ENCODE measurements at regions not wholly inside any gene's neighbourhood (a gene's known extent, or its start where the extent isn't known, plus 50 kb on each side); places are given as distances from the start of the nearest gene placed in this dataset.

DNA sequence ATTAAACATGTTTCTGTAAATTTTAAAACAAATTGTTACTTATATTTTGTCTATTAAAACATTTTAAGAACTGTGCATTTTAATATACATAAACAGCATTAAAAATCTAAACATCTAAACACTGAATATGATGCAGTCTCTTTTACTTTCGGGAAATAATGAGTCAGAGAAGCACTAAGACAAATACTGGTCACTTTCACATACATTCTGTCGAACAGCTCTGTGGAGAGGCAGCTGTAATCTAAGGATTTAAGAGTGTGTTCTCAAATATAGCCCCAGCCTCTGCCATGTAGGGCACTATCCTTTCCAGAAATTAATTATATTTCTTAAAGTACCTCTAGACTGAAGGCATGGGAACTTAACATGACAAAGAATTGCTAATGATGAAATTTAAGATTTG lies 89.6 kb upstream of the PTGFR start:
- no peak overlapping the region for H3K4me3 ChIP-seq (replicated peaks in 1 of 2; ENCODE audit: low read depth in 2 of 2, low read length in 2 of 2)
- DNase-seq (ENCODE audit: low read depth in 2 of 2), result no peak
- TF ChIP-seq CTCF (IDR thresholded peaks at IDR 0.05; ENCODE audit: low read depth, low read length), result no peak

DNA sequence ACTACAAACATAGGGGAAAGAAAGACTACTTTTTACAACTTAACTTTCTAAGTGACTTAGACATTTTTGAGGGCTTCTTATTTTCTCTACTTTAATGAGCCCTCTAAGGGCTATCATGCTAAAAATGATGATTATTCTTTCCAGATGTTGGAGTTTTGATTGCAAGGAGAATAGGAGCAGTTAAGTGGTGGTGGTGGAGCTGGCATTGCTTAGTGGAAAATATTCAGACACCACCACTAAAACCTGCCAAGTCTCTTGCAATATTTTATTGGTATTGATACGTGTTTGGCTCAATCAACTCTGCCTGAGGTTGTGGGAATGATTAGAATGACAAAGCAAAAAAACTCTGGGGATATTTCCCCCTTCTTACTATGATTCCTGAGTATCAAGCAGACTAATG lies 82.6 kb upstream of the PTGFR start:
- H3K4me3 ChIP-seq (replicated peaks in 1 of 2; ENCODE audit: low read depth in 2 of 2, low read length in 2 of 2), result no peak overlapping the region
- DNase-seq (ENCODE audit: low read depth in 2 of 2), result no peak
- no peak for TF ChIP-seq CTCF (IDR thresholded peaks at IDR 0.05; ENCODE audit: low read depth, low read length)

GRCh38 chr1:78408810-78409209 lies 82.0 kb upstream of the PTGFR start:
- no peak for TF ChIP-seq CTCF (IDR thresholded peaks at IDR 0.05; ENCODE audit: low read depth, low read length)
- DNase-seq (ENCODE audit: low read depth in 2 of 2), result peak in 1 of 2 donors; percentile 66
- no peak overlapping the region for H3K4me3 ChIP-seq (replicated peaks in 1 of 2; ENCODE audit: low read depth in 2 of 2, low read length in 2 of 2)

- no peak for DNase-seq (ENCODE audit: low read depth in 2 of 2)
- no peak overlapping the region for H3K4me3 ChIP-seq (replicated peaks in 1 of 2; ENCODE audit: low read depth in 2 of 2, low read length in 2 of 2)
- TF ChIP-seq CTCF (IDR thresholded peaks at IDR 0.05; ENCODE audit: low read depth, low read length), result no peak
Measured at GRCh38 chr1:78410643-78411042, 80.1 kb upstream of the PTGFR start.

- no peak for TF ChIP-seq CTCF (IDR thresholded peaks at IDR 0.05; ENCODE audit: low read depth, low read length)
- DNase-seq (ENCODE audit: low read depth in 2 of 2), result no peak
- H3K4me3 ChIP-seq (replicated peaks in 1 of 2; ENCODE audit: low read depth in 2 of 2, low read length in 2 of 2), result no peak overlapping the region
Measured at GRCh38 chr1:78411707-78412106, 79.1 kb upstream of the PTGFR start.

GRCh38 chr1:78415165-78415564 lies 75.6 kb upstream of the PTGFR start:
- no peak overlapping the region for H3K4me3 ChIP-seq (replicated peaks in 1 of 2; ENCODE audit: low read depth in 2 of 2, low read length in 2 of 2)
- DNase-seq (ENCODE audit: low read depth in 2 of 2), result no peak
- no peak for TF ChIP-seq CTCF (IDR thresholded peaks at IDR 0.05; ENCODE audit: low read depth, low read length)

DNA sequence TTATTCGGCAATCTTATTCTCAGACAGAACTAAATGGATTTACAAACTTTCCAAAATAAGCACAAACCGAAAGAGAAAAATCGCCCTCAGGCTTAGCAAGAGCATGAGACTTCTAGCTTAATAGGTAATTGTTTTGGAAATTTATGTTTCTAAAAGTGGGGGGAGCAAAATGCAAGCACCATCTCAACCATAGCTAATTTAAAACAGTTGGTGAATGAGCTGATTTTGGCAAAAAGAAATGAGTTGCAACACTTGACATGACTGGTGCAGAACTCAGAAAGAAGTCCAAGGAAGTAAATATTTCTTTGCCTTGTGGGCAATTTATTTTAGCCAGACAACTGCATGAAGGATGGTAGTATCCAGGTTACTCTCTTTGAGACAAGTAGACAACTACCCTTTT lies 71.5 kb upstream of the PTGFR start:
- TF ChIP-seq CTCF (IDR thresholded peaks at IDR 0.05; ENCODE audit: low read depth, low read length), result no peak
- peak; percentile 13 to 21 for DNase-seq (ENCODE audit: low read depth in 2 of 2)
- H3K4me3 ChIP-seq (replicated peaks in 1 of 2; ENCODE audit: low read depth in 2 of 2, low read length in 2 of 2), result no peak overlapping the region

All from cardiac fibroblast (primary cell).